ENCODE measurements at regions not wholly inside any gene's neighbourhood (a gene's known extent, or its start where the extent isn't known, plus 50 kb on each side); places are given as distances from the start of the nearest gene placed in this dataset.
A peak's percentile ranks its signal among the peaks of the same experiment; 100 is the strongest.

DNA sequence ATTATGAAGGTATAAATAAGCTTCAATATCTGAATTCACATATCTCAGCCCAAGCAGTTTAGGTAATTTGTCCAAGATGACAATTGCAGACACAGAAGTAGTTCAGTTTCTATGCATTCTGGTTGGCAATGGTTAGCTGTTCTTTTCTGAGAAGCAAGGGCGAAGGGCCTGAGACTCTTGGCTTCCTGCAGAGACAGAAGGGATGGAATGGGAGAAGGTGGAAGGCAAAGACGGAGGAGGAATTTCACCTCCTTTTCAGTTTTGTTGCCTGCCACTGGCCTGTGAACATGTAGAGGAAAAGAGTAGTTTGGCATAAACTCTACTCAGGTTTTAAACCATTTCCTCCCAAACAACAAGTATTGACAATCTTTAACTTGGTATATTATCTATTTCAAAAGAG lies 180.7 kb upstream of the HS3ST5 start:
- POLR2A ChIA-PET, result no interaction called here
- DNase-seq (ENCODE audit: low spot score) (no peak), ATAC-seq (peak; percentile 67)
- no peaks in the 10 kb centered on the region for H3K36me3 Mint-ChIP-seq
- H3K27ac Mint-ChIP-seq, result peak overlapping the region; percentile 6; the same call in 1 of the 2 replicates
- H3K9me3 Mint-ChIP-seq, result no peaks in the 10 kb centered on the region
- H3K4me3 Mint-ChIP-seq, result no peak overlapping the region
- TF ChIP-seq, protein P1, sequence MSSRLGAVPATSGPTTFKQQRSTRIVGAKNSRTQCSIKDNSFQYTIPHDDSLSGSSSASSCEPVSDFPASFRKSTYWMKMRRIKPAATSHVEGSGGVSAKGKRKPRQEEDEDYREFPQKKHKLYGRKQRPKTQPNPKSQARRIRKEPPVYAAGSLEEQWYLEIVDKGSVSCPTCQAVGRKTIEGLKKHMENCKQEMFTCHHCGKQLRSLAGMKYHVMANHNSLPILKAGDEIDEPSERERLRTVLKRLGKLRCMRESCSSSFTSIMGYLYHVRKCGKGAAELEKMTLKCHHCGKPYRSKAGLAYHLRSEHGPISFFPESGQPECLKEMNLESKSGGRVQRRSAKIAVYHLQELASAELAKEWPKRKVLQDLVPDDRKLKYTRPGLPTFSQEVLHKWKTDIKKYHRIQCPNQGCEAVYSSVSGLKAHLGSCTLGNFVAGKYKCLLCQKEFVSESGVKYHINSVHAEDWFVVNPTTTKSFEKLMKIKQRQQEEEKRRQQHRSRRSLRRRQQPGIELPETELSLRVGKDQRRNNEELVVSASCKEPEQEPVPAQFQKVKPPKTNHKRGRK (CRISPR knock-in tag; IDR thresholded peaks at IDR 0.05; ENCODE audit: borderline replicate concordance), result no peak
- TF ChIP-seq ZNF121 (CRISPR knock-in tag; IDR thresholded peaks at IDR 0.05), result 0 out of 2 replicates have a peak, but pooled peaks have one; percentile 12
- no peaks in the 10 kb centered on the region for H3K27me3 Mint-ChIP-seq (ENCODE audit: low read depth)
- CTCF ChIA-PET, result no interaction called here
- peaks cover 32% of the 10 kb centered on the region for H3K4me1 Mint-ChIP-seq

DNA sequence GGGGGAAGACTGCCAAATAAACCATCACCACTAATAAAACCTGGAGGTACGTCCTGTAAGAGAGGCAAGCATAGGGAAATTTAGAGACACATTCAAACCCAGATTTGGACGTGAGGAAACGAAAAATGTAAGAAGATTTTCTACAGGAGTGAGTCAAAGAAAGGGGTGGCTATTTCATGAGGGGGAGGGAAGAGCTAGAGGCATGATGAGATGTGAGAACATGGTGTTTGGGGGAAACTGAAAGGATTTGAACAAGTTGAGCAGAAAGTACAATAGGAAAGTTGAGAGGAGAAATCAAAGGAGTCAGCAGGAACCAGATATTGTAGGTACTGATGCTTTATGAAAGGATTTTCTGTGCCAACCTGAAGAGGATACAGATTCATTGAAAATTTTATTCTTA lies 179.1 kb upstream of the HS3ST5 start:
- POLR2A ChIA-PET, result no interaction called here
- Mint-ChIP-seq H3K9me3 (no peaks in the 10 kb centered on the region), H3K27me3 (ENCODE audit: low read depth) (no peaks in the 10 kb centered on the region), H3K36me3 (no peaks in the 10 kb centered on the region), H3K4me1 (peaks cover 32% of the 10 kb centered on the region), H3K27ac (no peak overlapping the region), H3K4me3 (no peak overlapping the region)
- TF ChIP-seq SMAD4 (CRISPR knock-in tag; IDR thresholded peaks at IDR 0.05), result no peak
- DNase-seq (ENCODE audit: low spot score) (no peak), ATAC-seq (no peak)
- CTCF ChIA-PET, result no interaction called here

DNA sequence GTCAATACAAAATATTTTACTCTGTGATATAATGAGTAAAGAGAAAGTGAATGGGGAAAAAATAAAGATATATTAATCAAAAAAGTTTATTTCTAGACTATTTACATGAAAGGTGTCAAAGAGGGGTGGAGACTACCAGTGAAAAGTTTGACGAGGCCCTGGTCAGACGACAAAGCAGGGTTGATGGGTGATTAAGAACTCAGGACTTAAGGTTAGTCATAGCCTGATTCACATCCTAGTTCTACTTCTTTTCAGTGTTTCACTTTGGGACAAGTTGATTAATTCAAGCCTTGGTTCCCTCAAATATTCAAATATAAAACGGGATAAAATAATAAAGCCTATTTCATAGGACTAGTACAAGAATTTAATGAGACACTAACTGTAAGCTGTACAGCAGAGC lies 178.2 kb upstream of the HS3ST5 start:
- POLR2A ChIA-PET, result no interaction called here
- TF ChIP-seq, protein P2, sequence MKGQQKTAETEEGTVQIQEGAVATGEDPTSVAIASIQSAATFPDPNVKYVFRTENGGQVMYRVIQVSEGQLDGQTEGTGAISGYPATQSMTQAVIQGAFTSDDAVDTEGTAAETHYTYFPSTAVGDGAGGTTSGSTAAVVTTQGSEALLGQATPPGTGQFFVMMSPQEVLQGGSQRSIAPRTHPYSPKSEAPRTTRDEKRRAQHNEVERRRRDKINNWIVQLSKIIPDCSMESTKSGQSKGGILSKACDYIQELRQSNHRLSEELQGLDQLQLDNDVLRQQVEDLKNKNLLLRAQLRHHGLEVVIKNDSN (CRISPR knock-in tag; IDR thresholded peaks at IDR 0.05), result no peak
- TF ChIP-seq ATF2 (CRISPR knock-in tag; IDR thresholded peaks at IDR 0.05; ENCODE audit: borderline replicate concordance, low read depth) (no peak), ZNF532 (CRISPR knock-in tag; IDR thresholded peaks at IDR 0.05; ENCODE audit: borderline replicate concordance) (no peak)

GRCh38 chr6:114514170-114514569 lies 171.3 kb upstream of the HS3ST5 start:
- Mint-ChIP-seq H3K4me3 (no peak overlapping the region), H3K27ac (no peak overlapping the region), H3K9me3 (peaks cover 23% of the 10 kb centered on the region), H3K4me1 (peaks cover 8% of the 10 kb centered on the region), H3K27me3 (ENCODE audit: low read depth) (no peaks in the 10 kb centered on the region), H3K36me3 (peaks cover 15% of the 10 kb centered on the region)
- CTCF ChIA-PET, result no interaction called here
- POLR2A ChIA-PET, result no interaction called here
- ATAC-seq, result no peak
- DNase-seq (ENCODE audit: low spot score), result no peak
- TF ChIP-seq ZBTB21 (CRISPR knock-in tag; IDR thresholded peaks at IDR 0.05; ENCODE audit: borderline replicate concordance), result no peak
- TF ChIP-seq, protein P3, sequence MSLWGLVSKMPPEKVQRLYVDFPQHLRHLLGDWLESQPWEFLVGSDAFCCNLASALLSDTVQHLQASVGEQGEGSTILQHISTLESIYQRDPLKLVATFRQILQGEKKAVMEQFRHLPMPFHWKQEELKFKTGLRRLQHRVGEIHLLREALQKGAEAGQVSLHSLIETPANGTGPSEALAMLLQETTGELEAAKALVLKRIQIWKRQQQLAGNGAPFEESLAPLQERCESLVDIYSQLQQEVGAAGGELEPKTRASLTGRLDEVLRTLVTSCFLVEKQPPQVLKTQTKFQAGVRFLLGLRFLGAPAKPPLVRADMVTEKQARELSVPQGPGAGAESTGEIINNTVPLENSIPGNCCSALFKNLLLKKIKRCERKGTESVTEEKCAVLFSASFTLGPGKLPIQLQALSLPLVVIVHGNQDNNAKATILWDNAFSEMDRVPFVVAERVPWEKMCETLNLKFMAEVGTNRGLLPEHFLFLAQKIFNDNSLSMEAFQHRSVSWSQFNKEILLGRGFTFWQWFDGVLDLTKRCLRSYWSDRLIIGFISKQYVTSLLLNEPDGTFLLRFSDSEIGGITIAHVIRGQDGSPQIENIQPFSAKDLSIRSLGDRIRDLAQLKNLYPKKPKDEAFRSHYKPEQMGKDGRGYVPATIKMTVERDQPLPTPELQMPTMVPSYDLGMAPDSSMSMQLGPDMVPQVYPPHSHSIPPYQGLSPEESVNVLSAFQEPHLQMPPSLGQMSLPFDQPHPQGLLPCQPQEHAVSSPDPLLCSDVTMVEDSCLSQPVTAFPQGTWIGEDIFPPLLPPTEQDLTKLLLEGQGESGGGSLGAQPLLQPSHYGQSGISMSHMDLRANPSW (CRISPR knock-in tag; conservative IDR thresholded peaks at IDR 0.05; ENCODE audit: low read depth), result no peak
- no peak for TF ChIP-seq EMX1 (CRISPR knock-in tag; IDR thresholded peaks at IDR 0.05)
- TF ChIP-seq ZNF423 (CRISPR knock-in tag; IDR thresholded peaks at IDR 0.05), result no peak
- TF ChIP-seq ZNF425 (CRISPR knock-in tag; conservative IDR thresholded peaks at IDR 0.05), result no peak
- TF ChIP-seq, protein P4, sequence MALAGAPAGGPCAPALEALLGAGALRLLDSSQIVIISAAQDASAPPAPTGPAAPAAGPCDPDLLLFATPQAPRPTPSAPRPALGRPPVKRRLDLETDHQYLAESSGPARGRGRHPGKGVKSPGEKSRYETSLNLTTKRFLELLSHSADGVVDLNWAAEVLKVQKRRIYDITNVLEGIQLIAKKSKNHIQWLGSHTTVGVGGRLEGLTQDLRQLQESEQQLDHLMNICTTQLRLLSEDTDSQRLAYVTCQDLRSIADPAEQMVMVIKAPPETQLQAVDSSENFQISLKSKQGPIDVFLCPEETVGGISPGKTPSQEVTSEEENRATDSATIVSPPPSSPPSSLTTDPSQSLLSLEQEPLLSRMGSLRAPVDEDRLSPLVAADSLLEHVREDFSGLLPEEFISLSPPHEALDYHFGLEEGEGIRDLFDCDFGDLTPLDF (CRISPR knock-in tag; IDR thresholded peaks at IDR 0.05), result no peak
- no peak for TF ChIP-seq E2F5 (CRISPR knock-in tag; IDR thresholded peaks at IDR 0.05)

More for the DNA sequence above, 178.2 kb upstream of the HS3ST5 start:
- Mint-ChIP-seq H3K4me1 (peaks cover 26% of the 10 kb centered on the region), H3K9me3 (no peaks in the 10 kb centered on the region), H3K4me3 (no peak overlapping the region), H3K27ac (no peak overlapping the region), H3K27me3 (ENCODE audit: low read depth) (no peaks in the 10 kb centered on the region), H3K36me3 (no peaks in the 10 kb centered on the region)
- DNase-seq (ENCODE audit: low spot score) (no peak), ATAC-seq (no peak)
- CTCF ChIA-PET, result no interaction called here
